ENCODE measurements at regions not wholly inside any gene's neighbourhood (a gene's known extent, or its start where the extent isn't known, plus 50 kb on each side); places are given as distances from the start of the nearest gene placed in this dataset.
"Not testable (repeated sequence)": the region's sequence is repeated elsewhere in the genome, so short reads cannot be mapped to it uniquely, and the experiment has no call there.

GRCh38 chr5:26329562-26330189, 708.7 kb downstream of the CDH9 start:
- H3K9me3 ChIP-seq: peaks cover 0 to 10% (median 0%) of the 10 kb centered on the region in 8 donors
- TF ChIP-seq POLR2A (IDR thresholded peaks at IDR 0.05) (no peak), POLR2AphosphoS5 (IDR thresholded peaks at IDR 0.05) (no peak), CTCF (IDR thresholded peaks at IDR 0.05 in 8 of 11, conservative IDR thresholded peaks at IDR 0.05 in 3 of 11) (no peak)
- no peaks in the 10 kb centered on the region for H3K4me1 ChIP-seq
- no peaks in the 10 kb centered on the region for H3K36me3 ChIP-seq
- H3K27ac ChIP-seq: no peak overlapping the region
- H3K4me3 ChIP-seq: no peak overlapping the region
- intact Hi-C loops (cut with DNase I; ENCODE audit: low total_unique reads): no loop called here
- H3K27me3 ChIP-seq (replicated peaks in 1 of 7): no peaks in the 10 kb centered on the region
- 23 to 26% (median 26%) methylated on average over 4 of the region's 4 CpGs for WGBS, 5 donors
- DNase-seq: no peak

GRCh38 chr5:26326153-26326759, 712.1 kb downstream of the CDH9 start:
- WGBS, 5 donors: 89 to 97% (median 93%) methylated on average over 15 to 17 of the region's 17 CpGs
- Histone ChIP-seq H3K9me3 (peaks cover 0 to 15% (median 4%) of the 10 kb centered on the region in 8 donors), H3K36me3 (no peaks in the 10 kb centered on the region), H3K27ac (no peak overlapping the region), H3K4me3 (no peak overlapping the region), H3K4me1 (no peaks in the 10 kb centered on the region), H3K27me3 (replicated peaks in 1 of 7) (no peaks in the 10 kb centered on the region)
- peak; percentile 68 for DNase-seq
- TF ChIP-seq CTCF (IDR thresholded peaks at IDR 0.05 in 8 of 11, conservative IDR thresholded peaks at IDR 0.05 in 3 of 11): no peak
- TF ChIP-seq POLR2A (IDR thresholded peaks at IDR 0.05): no peak
- TF ChIP-seq POLR2AphosphoS5 (IDR thresholded peaks at IDR 0.05): no peak
- intact Hi-C loops (cut with DNase I; ENCODE audit: low total_unique reads): no loop called here

GRCh38 chr5:26325432-26325831, 713.0 kb downstream of the CDH9 start:
- H3K36me3 ChIP-seq; H3K4me3 ChIP-seq; intact Hi-C loops (cut with DNase I; ENCODE audit: low total_unique reads); H3K4me1 ChIP-seq; DNase-seq; H3K27ac ChIP-seq; H3K27me3 ChIP-seq (replicated peaks in 1 of 7): not testable (repeated sequence)
- 82 to 92% (median 86%) methylated on average over 8 to 11 of the region's 11 CpGs for WGBS, 5 donors
- peaks cover 0 to 15% (median 4%) of the 10 kb centered on the region in 8 donors for H3K9me3 ChIP-seq

- intact Hi-C loops (cut with DNase I; ENCODE audit: low total_unique reads); H3K4me3 ChIP-seq; H3K36me3 ChIP-seq; H3K27me3 ChIP-seq (replicated peaks in 1 of 7); H3K4me1 ChIP-seq; DNase-seq; H3K27ac ChIP-seq: not testable (repeated sequence)
- 93 to 97% (median 93%) methylated on average over 29 to 41 of the region's 41 CpGs for WGBS, 5 donors
- peaks cover 0 to 15% (median 3%) of the 10 kb centered on the region in 8 donors for H3K9me3 ChIP-seq
These were observed 714.0 kb downstream of the CDH9 start for GRCh38 chr5:26324273-26324895.

GRCh38 chr5:26323794-26324193, 714.6 kb downstream of the CDH9 start:
- H3K27ac ChIP-seq: no peak overlapping the region
- DNase-seq: peak; percentile 64
- no peaks in the 10 kb centered on the region for H3K4me1 ChIP-seq
- no peaks in the 10 kb centered on the region for H3K36me3 ChIP-seq
- no peak overlapping the region for H3K4me3 ChIP-seq
- 93 to 96% (median 94%) methylated on average over 8 to 13 of the region's 13 CpGs for WGBS, 5 donors
- intact Hi-C loops (cut with DNase I; ENCODE audit: low total_unique reads): no loop called here
- H3K27me3 ChIP-seq (replicated peaks in 1 of 7): no peaks in the 10 kb centered on the region
- peaks cover 0 to 15% (median 5%) of the 10 kb centered on the region in 8 donors for H3K9me3 ChIP-seq
- no peak for TF ChIP-seq CTCF (IDR thresholded peaks at IDR 0.05 in 8 of 11, conservative IDR thresholded peaks at IDR 0.05 in 3 of 11)
- no peak for TF ChIP-seq POLR2A (IDR thresholded peaks at IDR 0.05)
- no peak for TF ChIP-seq POLR2AphosphoS5 (IDR thresholded peaks at IDR 0.05)

Data from spleen (tissue), 11 donors.